Suprapubic skin (tissue), 4 donors: ENCODE measurements at regions not wholly inside any gene's neighbourhood (a gene's known extent, or its start where the extent isn't known, plus 50 kb on each side); places are given as distances from the start of the nearest gene placed in this dataset.

Experiments used
- CTCF ChIP-seq, 2 donors: fragments of 200-600 bp in 1 of 2; fragments of 450-650 bp in 1 of 2; sonication (generic) in 1 of 2; IDR thresholded peaks; one replicate each; pipeline ENCODE4 v1.5.1; 2016 to 2019; ENCODE audit warnings: antibody characterized with exemption in 2 of 2, mild to moderate bottlenecking in 1 of 2, moderate library complexity in 1 of 2
- EP300 ChIP-seq: sonication (generic); formaldehyde crosslinking; IDR thresholded peaks from one replicate; pipeline ENCODE4 v1.6.1; 2017; ENCODE audit warnings: antibody characterized with exemption
- POLR2A ChIP-seq, 2 donors: fragments of 450-650 bp; IDR thresholded peaks; one replicate each; pipeline ENCODE4 v1.6.1; 2017; ENCODE audit warnings: antibody characterized with exemption in 2 of 2, mild to moderate bottlenecking in 2 of 2, moderate library complexity in 2 of 2
- POLR2AphosphoS5 ChIP-seq, 3 donors: sonication (generic); formaldehyde crosslinking; IDR thresholded peaks; one replicate each; pipeline ENCODE4 v1.6.1; 2017; ENCODE audit warnings: antibody characterized with exemption in 3 of 3

- TF ChIP-seq POLR2AphosphoS5 (IDR thresholded peaks at IDR 0.05) (no peak), POLR2A (IDR thresholded peaks at IDR 0.05) (no peak), CTCF (IDR thresholded peaks at IDR 0.05) (no peak), EP300 (no peak)
Observed at GRCh38 chr3:127428344-127428997, 140.6 kb upstream of the PRR20G start.
